ENCODE measurements at regions not wholly inside any gene's neighbourhood (a gene's known extent, or its start where the extent isn't known, plus 50 kb on each side); places are given as distances from the start of the nearest gene placed in this dataset.

DNA sequence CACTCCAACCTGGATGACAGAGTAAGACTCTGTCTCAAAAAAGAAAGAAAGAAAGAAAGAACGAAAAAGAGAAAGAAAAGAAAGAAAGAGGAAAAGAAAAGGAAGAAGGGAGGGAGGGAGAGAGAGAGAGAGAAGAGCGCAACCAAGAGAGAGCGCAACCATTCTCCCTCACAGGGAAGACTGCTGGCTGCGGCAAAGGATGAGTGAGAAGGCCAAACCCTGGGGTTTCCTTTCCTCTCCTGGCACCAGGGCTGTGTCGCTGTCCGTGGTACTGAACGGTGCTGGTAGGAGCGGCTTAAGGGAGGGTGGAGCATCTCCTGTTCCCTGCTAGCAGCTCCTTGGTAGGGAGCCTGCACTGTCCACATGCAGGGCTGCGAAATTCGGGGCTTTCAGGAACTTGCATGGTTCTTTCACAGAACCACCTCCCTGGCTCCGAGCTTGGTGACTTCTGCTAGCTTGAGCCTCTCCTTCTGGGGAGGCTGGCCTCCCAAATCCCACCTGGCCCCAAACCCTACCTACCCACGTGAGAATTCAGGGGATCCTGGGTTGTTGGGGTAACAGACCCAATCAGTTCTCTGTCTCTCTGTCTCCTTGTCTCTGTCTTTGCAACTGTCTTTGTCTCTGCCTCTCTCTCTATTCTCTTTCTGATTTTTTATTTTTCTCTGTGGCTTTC, 51.1 kb upstream of the ZNRF4 start:
- Histone ChIP-seq H3K4me1 (peaks cover 0 to 4% (median 0%) of the 10 kb centered on the region in 10 experiments; a peak in 1 of 20 replicates), H3K9me3 (replicated peaks in 1 of 11) (peaks cover 0 to 16% (median 11%) of the 10 kb centered on the region in 11 experiments; a peak in 10 of 22 replicates), H4K20me1 (peaks cover 0 to 15% (median 0%) of the 10 kb centered on the region in 11 experiments; a peak in 6 of 22 replicates), H3K27me3 (no peaks in the 10 kb centered on the region), H3K4me3 (no peak overlapping the region), H3K27ac (no peak overlapping the region), H3K9ac (no peak overlapping the region), H3K36me3 (no peaks in the 10 kb centered on the region), H3K4me2 (no peak overlapping the region)
- no peak for TF ChIP-seq Cebpa-rat (IDR thresholded peaks at IDR 0.05)

All from BLaER1 treated with 17β-estradiol and CSF1 and Interleukin-3, amounts not matched to agents 10 nM and 100 nM (cell line).